ENCODE measurements at regions not wholly inside any gene's neighbourhood (a gene's known extent, or its start where the extent isn't known, plus 50 kb on each side); places are given as distances from the start of the nearest gene placed in this dataset.

GRCh38 chr7:14995774-14996173 lies 93.2 kb upstream of the DGKB start:
- TF ChIP-seq, protein P1, sequence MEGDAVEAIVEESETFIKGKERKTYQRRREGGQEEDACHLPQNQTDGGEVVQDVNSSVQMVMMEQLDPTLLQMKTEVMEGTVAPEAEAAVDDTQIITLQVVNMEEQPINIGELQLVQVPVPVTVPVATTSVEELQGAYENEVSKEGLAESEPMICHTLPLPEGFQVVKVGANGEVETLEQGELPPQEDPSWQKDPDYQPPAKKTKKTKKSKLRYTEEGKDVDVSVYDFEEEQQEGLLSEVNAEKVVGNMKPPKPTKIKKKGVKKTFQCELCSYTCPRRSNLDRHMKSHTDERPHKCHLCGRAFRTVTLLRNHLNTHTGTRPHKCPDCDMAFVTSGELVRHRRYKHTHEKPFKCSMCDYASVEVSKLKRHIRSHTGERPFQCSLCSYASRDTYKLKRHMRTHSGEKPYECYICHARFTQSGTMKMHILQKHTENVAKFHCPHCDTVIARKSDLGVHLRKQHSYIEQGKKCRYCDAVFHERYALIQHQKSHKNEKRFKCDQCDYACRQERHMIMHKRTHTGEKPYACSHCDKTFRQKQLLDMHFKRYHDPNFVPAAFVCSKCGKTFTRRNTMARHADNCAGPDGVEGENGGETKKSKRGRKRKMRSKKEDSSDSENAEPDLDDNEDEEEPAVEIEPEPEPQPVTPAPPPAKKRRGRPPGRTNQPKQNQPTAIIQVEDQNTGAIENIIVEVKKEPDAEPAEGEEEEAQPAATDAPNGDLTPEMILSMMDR (IDR thresholded peaks at IDR 0.05) = no peak
- no peak for TF ChIP-seq EZH2 (IDR thresholded peaks at IDR 0.05; ENCODE audit: borderline replicate concordance, insufficient read depth, low read depth, low read length, poor library complexity, severe bottlenecking)

Data from B cell (primary cell).